ENCODE measurements at regions not wholly inside any gene's neighbourhood (a gene's known extent, or its start where the extent isn't known, plus 50 kb on each side); places are given as distances from the start of the nearest gene placed in this dataset.
A peak's percentile ranks its signal among the peaks of the same experiment; 100 is the strongest.

GRCh38 chr3:189567322-189567721 is 63.9 kb upstream of the TP63 start:
- H3K4me1 ChIP-seq = peaks cover 36% of the 10 kb centered on the region
- H3K4me2 ChIP-seq = peak overlapping the region; percentile 61; the same call in 1 of the 2 replicates

GRCh38 chr3:189567766-189568420 is 63.3 kb upstream of the TP63 start:
- Histone ChIP-seq H3K4me1 (peaks cover 32% of the 10 kb centered on the region), H3K27ac (peak overlapping the region; percentile 3; the same call in 1 of the 2 replicates), H3K4me2 (peak overlapping the region; percentile 61), H4K20me1 (no peaks in the 10 kb centered on the region), H3K9ac (no peak overlapping the region), H3K9me3 (no peaks in the 10 kb centered on the region), H3K36me3 (no peaks in the 10 kb centered on the region), H3K4me3 (no peak overlapping the region), H3K27me3 (no peaks in the 10 kb centered on the region)
- no peak for TF ChIP-seq Cebpa-rat (IDR thresholded peaks at IDR 0.05)

More at GRCh38 chr3:189567322-189567721, 63.9 kb upstream of the TP63 start:
- no peak overlapping the region for H3K9ac ChIP-seq
- no peak for TF ChIP-seq Cebpa-rat (IDR thresholded peaks at IDR 0.05)
- no peaks in the 10 kb centered on the region for H3K27me3 ChIP-seq
- H3K9me3 ChIP-seq = no peaks in the 10 kb centered on the region
- H4K20me1 ChIP-seq = no peaks in the 10 kb centered on the region
- H3K27ac ChIP-seq = no peak overlapping the region
- H3K36me3 ChIP-seq = no peaks in the 10 kb centered on the region
- no peak overlapping the region for H3K4me3 ChIP-seq

- H3K27ac ChIP-seq = no peak overlapping the region
- H3K9ac ChIP-seq = no peak overlapping the region
- no peaks in the 10 kb centered on the region for H3K27me3 ChIP-seq
- H4K20me1 ChIP-seq = no peaks in the 10 kb centered on the region
- H3K4me3 ChIP-seq = no peak overlapping the region
- H3K36me3 ChIP-seq = no peaks in the 10 kb centered on the region
- H3K4me1 ChIP-seq = peaks cover 28% of the 10 kb centered on the region
- no peaks in the 10 kb centered on the region for H3K9me3 ChIP-seq
- H3K4me2 ChIP-seq = peak overlapping the region; percentile 61
- no peak for TF ChIP-seq Cebpa-rat (IDR thresholded peaks at IDR 0.05)
Observed at GRCh38 chr3:189568961-189569360, 62.2 kb upstream of the TP63 start.

GRCh38 chr3:189569473-189569872 is 61.7 kb upstream of the TP63 start:
- Histone ChIP-seq H3K4me3 (no peak overlapping the region), H3K27ac (no peak overlapping the region), H3K9ac (no peak overlapping the region), H4K20me1 (no peaks in the 10 kb centered on the region), H3K36me3 (no peaks in the 10 kb centered on the region), H3K4me2 (0 out of 2 replicates have a peak overlapping the region, but pooled peaks have one; percentile 61), H3K9me3 (no peaks in the 10 kb centered on the region), H3K27me3 (no peaks in the 10 kb centered on the region), H3K4me1 (peaks cover 25% of the 10 kb centered on the region)
- no peak for TF ChIP-seq Cebpa-rat (IDR thresholded peaks at IDR 0.05)

GRCh38 chr3:189570916-189571315 is 60.3 kb upstream of the TP63 start:
- Histone ChIP-seq H3K36me3 (no peaks in the 10 kb centered on the region), H3K27ac (no peak overlapping the region), H3K9me3 (no peaks in the 10 kb centered on the region), H3K9ac (no peak overlapping the region), H4K20me1 (no peaks in the 10 kb centered on the region), H3K27me3 (no peaks in the 10 kb centered on the region), H3K4me3 (no peak overlapping the region), H3K4me2 (no peak overlapping the region), H3K4me1 (peaks cover 25% of the 10 kb centered on the region)
- no peak for TF ChIP-seq Cebpa-rat (IDR thresholded peaks at IDR 0.05)

- Histone ChIP-seq H3K36me3 (no peaks in the 10 kb centered on the region), H3K27me3 (no peaks in the 10 kb centered on the region), H3K4me1 (peaks cover 25% of the 10 kb centered on the region), H3K4me2 (no peak overlapping the region), H3K27ac (no peak overlapping the region), H4K20me1 (no peaks in the 10 kb centered on the region), H3K9me3 (no peaks in the 10 kb centered on the region), H3K9ac (no peak overlapping the region), H3K4me3 (no peak overlapping the region)
- no peak for TF ChIP-seq Cebpa-rat (IDR thresholded peaks at IDR 0.05)
Observed at GRCh38 chr3:189572249-189572648, 58.9 kb upstream of the TP63 start.

GRCh38 chr3:189573004-189573403 is 58.2 kb upstream of the TP63 start:
- no peak overlapping the region for H3K9ac ChIP-seq
- H3K27me3 ChIP-seq = no peaks in the 10 kb centered on the region
- no peaks in the 10 kb centered on the region for H3K36me3 ChIP-seq
- no peak overlapping the region for H3K4me3 ChIP-seq
- no peaks in the 10 kb centered on the region for H4K20me1 ChIP-seq
- H3K4me1 ChIP-seq = peaks cover 18% of the 10 kb centered on the region
- H3K4me2 ChIP-seq = no peak overlapping the region
- no peaks in the 10 kb centered on the region for H3K9me3 ChIP-seq
- no peak overlapping the region for H3K27ac ChIP-seq
- TF ChIP-seq Cebpa-rat (IDR thresholded peaks at IDR 0.05) = no peak

GRCh38 chr3:189576486-189576885 is 54.7 kb upstream of the TP63 start:
- no peak for TF ChIP-seq Cebpa-rat (IDR thresholded peaks at IDR 0.05)
- no peaks in the 10 kb centered on the region for H3K27me3 ChIP-seq
- no peaks in the 10 kb centered on the region for H3K36me3 ChIP-seq
- no peak overlapping the region for H3K4me3 ChIP-seq
- no peak overlapping the region for H3K4me2 ChIP-seq
- no peaks in the 10 kb centered on the region for H3K9me3 ChIP-seq
- H4K20me1 ChIP-seq = no peaks in the 10 kb centered on the region
- H3K27ac ChIP-seq = no peak overlapping the region
- H3K4me1 ChIP-seq = no peaks in the 10 kb centered on the region
- H3K9ac ChIP-seq = no peak overlapping the region

GRCh38 chr3:189577050-189577951 is 53.9 kb upstream of the TP63 start:
- no peak for TF ChIP-seq Cebpa-rat (IDR thresholded peaks at IDR 0.05)
- Histone ChIP-seq H4K20me1 (no peaks in the 10 kb centered on the region), H3K4me2 (no peak overlapping the region), H3K27ac (no peak overlapping the region), H3K36me3 (no peaks in the 10 kb centered on the region), H3K4me1 (no peaks in the 10 kb centered on the region), H3K27me3 (no peaks in the 10 kb centered on the region), H3K4me3 (no peak overlapping the region), H3K9me3 (no peaks in the 10 kb centered on the region), H3K9ac (no peak overlapping the region)

- no peak overlapping the region for H3K4me2 ChIP-seq
- TF ChIP-seq Cebpa-rat (IDR thresholded peaks at IDR 0.05) = no peak
Observed at GRCh38 chr3:189580190-189580589, 51.0 kb upstream of the TP63 start.

More at GRCh38 chr3:189580190-189580589, 51.0 kb upstream of the TP63 start:
- Histone ChIP-seq H3K4me1 (no peaks in the 10 kb centered on the region), H3K9me3 (no peaks in the 10 kb centered on the region), H3K9ac (no peak overlapping the region), H4K20me1 (no peaks in the 10 kb centered on the region), H3K27me3 (no peaks in the 10 kb centered on the region), H3K4me3 (no peak overlapping the region), H3K36me3 (no peaks in the 10 kb centered on the region), H3K27ac (no peak overlapping the region)

Measured in BLaER1 (cell line).